Stimulated activated CD4-positive, alpha-beta T cell treated with anti-CD3 and anti-CD28 coated beads, Interleukin-2, amount 100 ng/mL, for 48 hours (primary cell): ENCODE measurements at regions not wholly inside any gene's neighbourhood (a gene's known extent, or its start where the extent isn't known, plus 50 kb on each side); places are given as distances from the start of the nearest gene placed in this dataset.
"Not testable (repeated sequence)": the region's sequence is repeated elsewhere in the genome, so short reads cannot be mapped to it uniquely, and the experiment has no call there.

Experiments used
- DNase-seq, 2 donors: peaks; one replicate each; pipeline ENCODE4 v3.0.0-alpha.2; 2020

DNA sequence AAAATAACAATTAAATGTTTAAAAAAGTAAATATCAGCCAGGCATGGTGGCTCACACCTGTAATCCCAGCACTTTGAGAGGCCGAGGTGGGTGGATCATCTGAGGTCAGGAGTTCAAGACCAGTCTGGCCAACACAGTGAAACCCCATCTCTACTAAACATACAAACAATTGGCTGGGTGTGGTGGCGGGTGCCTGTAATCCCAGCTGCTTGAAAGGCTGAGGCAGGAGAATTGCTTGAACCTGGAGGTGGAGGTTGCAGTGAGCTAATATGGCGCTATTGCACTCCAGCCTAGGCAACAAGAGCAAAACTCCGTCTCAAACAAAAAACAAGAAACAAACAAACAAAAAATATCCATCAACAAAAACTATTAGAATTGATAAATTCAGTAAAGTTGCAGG, 77.5 kb downstream of the SNX5 start:
- DNase-seq: not testable (repeated sequence)

- DNase-seq: no peak
These were observed 78.3 kb downstream of the SNX5 start for GRCh38 chr20:17890330-17890729.

GRCh38 chr20:17889226-17889625, 79.4 kb downstream of the SNX5 start:
- DNase-seq: no peak

- no peak for DNase-seq
These were observed 80.5 kb downstream of the SNX5 start for GRCh38 chr20:17888044-17888443.

GRCh38 chr20:17887331-17888030, 81.1 kb downstream of the SNX5 start:
- no peak for DNase-seq

DNA sequence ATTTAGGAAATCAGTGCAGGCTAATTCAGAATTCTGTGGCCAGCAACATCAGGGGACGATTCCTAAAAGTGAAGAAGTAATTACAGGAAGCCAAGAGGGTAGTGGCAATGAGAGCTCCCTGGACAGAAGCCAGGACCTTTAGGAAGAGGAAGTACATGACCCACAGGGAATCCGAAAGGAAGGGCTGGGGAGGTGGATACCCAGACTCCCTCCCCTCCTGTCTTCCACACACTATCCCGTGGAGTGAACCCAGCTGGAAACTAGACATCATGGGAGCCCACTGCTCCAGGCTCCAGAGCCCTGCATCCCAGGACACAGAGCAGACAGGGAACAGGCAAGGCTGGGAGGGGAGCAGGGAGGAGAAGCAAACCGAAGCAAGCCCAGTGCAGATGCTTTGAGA, 83.0 kb downstream of the SNX5 start:
- no peak for DNase-seq

GRCh38 chr20:17885076-17885475, 83.5 kb downstream of the SNX5 start:
- DNase-seq: no peak

DNA sequence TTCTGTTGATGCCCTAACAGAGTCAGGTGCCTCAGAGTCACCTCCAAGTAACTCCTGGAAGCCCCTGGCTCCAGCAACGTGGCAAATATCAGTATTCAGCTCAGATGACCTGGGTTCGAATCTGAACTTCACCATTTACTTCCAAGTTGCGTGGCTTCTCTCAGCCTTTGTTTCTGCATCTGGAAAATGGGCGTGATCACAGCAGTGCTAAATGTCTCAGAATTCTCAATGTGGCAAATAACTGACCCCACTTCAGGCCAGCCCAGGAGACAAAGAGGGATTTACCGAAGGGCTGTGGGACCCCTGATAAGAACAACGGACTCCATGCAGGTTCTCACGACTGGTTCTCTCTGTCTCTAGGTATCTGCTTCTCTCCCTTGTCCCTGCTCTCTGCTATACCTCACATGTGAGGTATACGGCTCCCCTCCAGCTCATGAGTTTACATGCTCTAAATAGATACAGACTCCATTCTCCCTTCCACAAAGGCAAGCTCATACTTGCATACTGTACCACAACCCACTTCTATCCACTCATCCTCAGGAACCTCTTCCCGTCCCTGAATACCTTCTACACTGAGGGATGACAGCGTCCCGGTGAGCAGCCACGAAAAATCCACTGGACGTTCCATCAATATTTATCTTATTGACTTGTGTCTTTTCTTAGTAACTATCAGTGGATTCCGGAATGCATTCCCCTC, 84.1 kb downstream of the SNX5 start:
- DNase-seq: no peak

- no peak for DNase-seq
These were observed 84.8 kb downstream of the SNX5 start for GRCh38 chr20:17883592-17884306.

DNA sequence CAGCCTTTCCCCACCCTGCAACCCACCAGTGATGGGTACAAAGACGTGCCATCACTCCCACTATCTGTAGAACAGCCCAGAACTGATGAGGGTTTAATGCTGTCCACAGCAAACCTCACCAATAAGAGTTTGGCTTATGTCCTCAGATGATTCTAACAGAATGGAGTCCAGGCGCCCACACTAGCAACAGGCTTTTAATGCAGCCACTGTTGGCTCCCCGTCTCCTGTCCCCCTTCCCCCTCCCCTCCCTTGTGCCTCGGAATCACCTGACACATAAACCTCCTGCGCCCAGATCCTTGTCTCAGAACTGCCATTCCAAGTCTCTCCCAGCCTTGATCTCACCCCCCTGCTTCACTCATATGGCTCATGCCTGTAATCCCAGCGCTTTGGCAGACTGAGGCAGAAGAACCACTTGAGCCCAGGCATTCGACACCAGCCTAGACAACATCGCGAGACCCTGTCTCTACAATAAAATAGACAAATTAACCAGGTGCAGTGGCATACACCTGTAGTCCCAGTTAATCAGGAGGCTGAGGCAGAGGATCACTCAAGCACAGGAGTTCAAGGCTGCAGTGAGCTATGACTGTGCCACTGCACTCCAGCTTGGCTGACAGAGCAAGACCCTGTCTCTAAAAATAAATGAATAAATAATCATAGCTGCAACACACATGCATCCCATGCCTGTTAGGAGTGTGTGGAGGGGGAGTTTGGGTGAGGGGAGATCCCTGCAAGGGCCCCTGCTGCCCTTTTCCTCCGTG, 85.6 kb downstream of the SNX5 start:
- no peak for DNase-seq

- DNase-seq: no peak
These were observed 86.3 kb downstream of the SNX5 start for GRCh38 chr20:17882065-17882833.

- DNase-seq: no peak
These were observed 86.9 kb downstream of the SNX5 start for GRCh38 chr20:17881741-17882064.

DNA sequence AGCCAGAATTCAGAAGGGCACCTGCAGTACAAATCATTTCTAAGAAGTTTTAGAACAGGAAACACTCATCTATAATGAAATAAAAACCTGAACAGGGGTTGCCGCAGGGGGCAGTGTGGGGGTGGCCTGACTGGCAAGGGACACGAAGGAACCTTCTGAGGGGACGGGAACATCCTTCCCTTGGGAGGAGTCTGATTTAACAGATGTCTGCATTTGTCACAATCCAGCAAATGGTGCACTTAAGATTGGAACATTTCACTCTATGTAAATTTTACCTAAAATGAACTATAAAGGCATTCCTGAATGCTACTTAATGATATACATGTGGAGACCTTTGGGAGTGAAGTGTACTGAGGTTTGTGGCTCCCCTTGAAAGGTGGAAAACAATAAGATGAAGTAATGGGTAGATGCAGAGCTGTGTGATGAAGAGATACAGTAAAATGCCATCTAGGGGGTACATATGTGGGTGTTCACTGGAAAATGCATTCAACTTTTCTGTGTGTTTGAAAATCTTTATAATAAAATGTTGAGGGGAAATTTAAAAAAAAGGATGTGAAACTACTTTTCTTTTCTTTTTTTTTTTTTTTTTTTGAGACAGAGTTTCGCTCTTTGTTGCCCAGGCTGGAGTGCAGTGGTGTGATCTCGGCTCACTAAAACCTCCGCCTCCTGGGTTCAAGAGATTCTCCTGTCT, 89.5 kb downstream of the SNX5 start:
- peak in 1 of 2 donors; percentile 18 for DNase-seq

DNA sequence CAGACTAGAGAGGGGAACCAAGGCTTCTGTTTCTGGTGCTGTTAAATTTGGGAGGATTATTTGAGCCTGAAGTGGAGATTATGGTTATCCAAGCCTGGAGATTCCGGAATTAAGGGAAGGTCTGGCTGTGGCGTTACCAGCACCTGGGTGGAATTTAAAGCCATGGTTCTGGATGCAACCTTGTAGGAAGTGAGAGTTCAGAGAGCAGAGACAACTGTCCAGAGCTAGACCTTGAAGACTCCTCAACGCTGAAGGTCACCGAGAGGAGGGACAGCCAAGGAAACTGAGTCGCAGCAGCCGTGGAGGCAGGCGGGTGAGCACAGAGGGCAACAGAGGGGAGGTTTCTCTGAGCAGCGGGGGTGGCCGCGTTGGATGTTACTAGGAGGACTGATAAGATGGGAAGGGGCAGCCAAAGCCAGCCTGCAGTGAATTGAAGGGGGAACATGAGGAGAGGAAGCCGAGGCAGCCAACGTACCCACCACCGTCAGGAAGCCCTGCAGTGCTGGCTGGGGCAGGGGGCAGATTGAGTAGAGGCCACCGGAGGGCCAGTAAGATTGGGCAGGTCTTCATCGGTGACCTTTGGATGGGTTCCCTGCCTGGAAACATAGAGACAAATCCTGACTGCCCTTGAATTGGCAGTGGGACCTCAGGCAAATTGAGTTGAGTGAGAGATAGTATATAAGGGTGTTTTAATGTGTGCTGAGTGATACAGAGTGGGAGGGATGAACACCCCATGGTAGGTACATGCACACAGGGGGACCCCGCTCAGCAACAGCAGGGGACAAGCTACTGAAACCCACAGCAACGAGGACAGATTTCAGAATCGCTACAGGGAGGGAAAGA, 90.3 kb downstream of the SNX5 start:
- no peak for DNase-seq

- no peak for DNase-seq
These were observed 92.6 kb downstream of the SNX5 start for GRCh38 chr20:17875981-17876385.

GRCh38 chr20:17875106-17875980, 93.3 kb downstream of the SNX5 start:
- DNase-seq: no peak

- DNase-seq: no peak
These were observed 94.1 kb downstream of the SNX5 start for GRCh38 chr20:17874271-17875105.

- no peak for DNase-seq
These were observed 95.0 kb downstream of the SNX5 start for GRCh38 chr20:17873410-17874270.
